PC-9 (cell line): ENCODE measurements at regions not wholly inside any gene's neighbourhood (a gene's known extent, or its start where the extent isn't known, plus 50 kb on each side); places are given as distances from the start of the nearest gene placed in this dataset.

Source experiments
- EZH2 ChIP-seq: fragments of 200-600 bp; sonication (generic); IDR thresholded peaks from 2 replicates; pipeline ENCODE4 v1.8.0; 2017; ENCODE audit warnings: antibody characterized with exemption, low read depth
- TF ChIP-seq, protein P1 (sequence below): fragments of 200-600 bp; sonication (generic); conservative IDR thresholded peaks from 2 replicates; pipeline ENCODE4 v1.6.1; 2017; ENCODE audit warnings: mixed run types, antibody characterized with exemption, mild to moderate bottlenecking, moderate library complexity

- TF ChIP-seq, protein P1, sequence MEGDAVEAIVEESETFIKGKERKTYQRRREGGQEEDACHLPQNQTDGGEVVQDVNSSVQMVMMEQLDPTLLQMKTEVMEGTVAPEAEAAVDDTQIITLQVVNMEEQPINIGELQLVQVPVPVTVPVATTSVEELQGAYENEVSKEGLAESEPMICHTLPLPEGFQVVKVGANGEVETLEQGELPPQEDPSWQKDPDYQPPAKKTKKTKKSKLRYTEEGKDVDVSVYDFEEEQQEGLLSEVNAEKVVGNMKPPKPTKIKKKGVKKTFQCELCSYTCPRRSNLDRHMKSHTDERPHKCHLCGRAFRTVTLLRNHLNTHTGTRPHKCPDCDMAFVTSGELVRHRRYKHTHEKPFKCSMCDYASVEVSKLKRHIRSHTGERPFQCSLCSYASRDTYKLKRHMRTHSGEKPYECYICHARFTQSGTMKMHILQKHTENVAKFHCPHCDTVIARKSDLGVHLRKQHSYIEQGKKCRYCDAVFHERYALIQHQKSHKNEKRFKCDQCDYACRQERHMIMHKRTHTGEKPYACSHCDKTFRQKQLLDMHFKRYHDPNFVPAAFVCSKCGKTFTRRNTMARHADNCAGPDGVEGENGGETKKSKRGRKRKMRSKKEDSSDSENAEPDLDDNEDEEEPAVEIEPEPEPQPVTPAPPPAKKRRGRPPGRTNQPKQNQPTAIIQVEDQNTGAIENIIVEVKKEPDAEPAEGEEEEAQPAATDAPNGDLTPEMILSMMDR: no peak
- TF ChIP-seq EZH2: no peak
Measured at GRCh38 chr2:204170411-204170810, 233.8 kb downstream of the ICOS start.
